IMR-90 (cell line): ENCODE measurements at regions not wholly inside any gene's neighbourhood (a gene's known extent, or its start where the extent isn't known, plus 50 kb on each side); places are given as distances from the start of the nearest gene placed in this dataset.

Experiments used
- ATAC-seq: fragments of 200-7000 bp; cut with Tn5 transposase; 2 replicates; pipeline ENCODE4 v1.9.1; 2020; ENCODE audit warnings: low read depth, mild to moderate bottlenecking, moderate library complexity
- BruUV-seq: library from RNA; stranded (reverse); fragments of 400-500 nt; replicated peaks from 2 replicates; lab custom pipeline; 2021; lab: Mats Ljungman, UMichigan
- CTCF ChIA-PET: fragments of 300-600 bp; formaldehyde crosslinking; extraction: SDS; loops from one replicate; lab custom pipeline; 2021; ENCODE audit warnings: antibody characterized with exemption; lab: Yijun Ruan, JAX
- POLR2A ChIA-PET: fragments of 300-600 bp; sonication (Branson Sonifier 250); formaldehyde crosslinking; loops from one replicate; lab custom pipeline; 2022; ENCODE audit warnings: antibody characterized with exemption; ENCODE audit not compliant: unreplicated experiment; lab: Charles Lee
- DNase-seq: peaks from one replicate; pipeline ENCODE4 v3.0.0; 2013
- H2AFZ ChIP-seq: replicated peaks from 2 replicates; pipeline ENCODE3; 2013; ENCODE audit warnings: low read length, mild to moderate bottlenecking; ENCODE audit not compliant: poor library complexity
- H2AK5ac ChIP-seq: 2 replicates; pipeline ENCODE4 v1.6.1; 2013; ENCODE audit warnings: low read depth, low read length, inconsistent platforms
- H2AK9ac ChIP-seq: replicated peaks from 2 replicates; pipeline ENCODE3; 2013; ENCODE audit warnings: mild to moderate bottlenecking, low read depth, low read length, moderate library complexity; ENCODE audit not compliant: poor library complexity
- H2BK120ac ChIP-seq: 2 replicates; pipeline ENCODE4 v1.6.1; 2013; ENCODE audit warnings: low read depth, low read length, inconsistent platforms
- H2BK15ac ChIP-seq: 3 replicates; pipeline ENCODE4 v1.6.1; 2013; ENCODE audit warnings: low read depth, low read length, inconsistent platforms
- H2BK20ac ChIP-seq: 2 replicates; pipeline ENCODE4 v1.6.1; 2013; ENCODE audit warnings: low read depth, mild to moderate bottlenecking, inconsistent platforms, low read length, moderate library complexity
- H2BK5ac ChIP-seq: 2 replicates; pipeline ENCODE4 v1.6.1; 2013; ENCODE audit warnings: mild to moderate bottlenecking, low read depth, low read length, inconsistent platforms; ENCODE audit not compliant: poor library complexity, severe bottlenecking
- H3K14ac ChIP-seq: replicated peaks from 2 replicates; pipeline ENCODE4 v1.6.1; 2013; ENCODE audit warnings: low read depth, low read length, inconsistent platforms
- H3K18ac ChIP-seq: 2 replicates; pipeline ENCODE4 v1.6.1; 2013; ENCODE audit warnings: low read depth, low read length, control low read depth
- H3K23ac ChIP-seq: 2 replicates; pipeline ENCODE4 v1.6.1; 2013; ENCODE audit warnings: low read depth, low read length, inconsistent platforms
- H3K27ac ChIP-seq: 2 replicates; pipeline ENCODE4 v1.5.1; 2013; ENCODE audit warnings: mild to moderate bottlenecking, control low read depth, low read length; ENCODE audit not compliant: insufficient read depth
- H3K27me3 ChIP-seq: 2 replicates; pipeline ENCODE4 v1.6.1; 2013; ENCODE audit warnings: low read length; ENCODE audit not compliant: control insufficient read depth, insufficient read depth
- H3K36me3 ChIP-seq: 2 replicates; pipeline ENCODE4 v1.6.1; 2013; ENCODE audit warnings: low read length, mixed read lengths; ENCODE audit not compliant: control insufficient read depth, insufficient read depth
- H3K4ac ChIP-seq: 2 replicates; pipeline ENCODE4 v1.6.1; 2013; ENCODE audit warnings: low read depth, low read length, inconsistent platforms
- H3K4me1 ChIP-seq: 2 replicates; pipeline ENCODE4 v1.6.1; 2013; ENCODE audit warnings: low read length, mixed read lengths; ENCODE audit not compliant: control insufficient read depth, insufficient read depth
- H3K4me2 ChIP-seq: 2 replicates; pipeline ENCODE4 v1.6.1; 2013; ENCODE audit warnings: low read depth, mild to moderate bottlenecking, control low read depth, low read length, moderate library complexity
- H3K4me3 ChIP-seq: 2 replicates; pipeline ENCODE4 v1.5.1; 2013; ENCODE audit warnings: low read depth, mild to moderate bottlenecking, control low read depth, low read length, moderate library complexity; ENCODE audit not compliant: insufficient read depth
- H3K56ac ChIP-seq: 2 replicates; pipeline ENCODE4 v1.6.1; 2013; ENCODE audit warnings: low read length, inconsistent platforms; ENCODE audit not compliant: insufficient read depth; ENCODE audit errors: extremely low read depth
- H3K79me1 ChIP-seq, 2 experiments: 2 replicates each; pipeline ENCODE4 v1.6.1; 2013; ENCODE audit warnings: low read length in 2 of 2, inconsistent platforms in 1 of 2, low read depth in 1 of 2
- H3K9ac ChIP-seq: 2 replicates; pipeline ENCODE4 v1.6.1; 2013; ENCODE audit warnings: low read depth, low read length, control low read depth
- H3K9me1 ChIP-seq: 2 replicates; pipeline ENCODE4 v1.6.1; 2013; ENCODE audit warnings: low read length, inconsistent platforms; ENCODE audit not compliant: insufficient read depth
- H3K9me3 ChIP-seq: 2 replicates; pipeline ENCODE4 v1.6.1; 2013; ENCODE audit warnings: low read length; ENCODE audit not compliant: control insufficient read depth, insufficient read depth
- H4K20me1 ChIP-seq: 2 replicates; pipeline ENCODE4 v1.6.1; 2013; ENCODE audit warnings: low read length, inconsistent platforms; ENCODE audit not compliant: insufficient read depth
- H4K5ac ChIP-seq: 2 replicates; pipeline ENCODE4 v1.6.1; 2013; ENCODE audit warnings: mild to moderate bottlenecking, low read depth, low read length, control low read depth
- H4K8ac ChIP-seq, 2 experiments: 2 replicates each; pipeline ENCODE4 v1.6.1; 2013; ENCODE audit warnings: low read depth in 2 of 2, low read length in 2 of 2, control low read depth in 1 of 2, inconsistent platforms in 1 of 2
- H4K91ac ChIP-seq: 2 replicates; pipeline ENCODE4 v1.6.1; 2013; ENCODE audit warnings: low read depth, low read length, inconsistent platforms; ENCODE audit not compliant: insufficient read depth
- MXI1 ChIP-seq: IDR thresholded peaks from 2 replicates; pipeline ENCODE4 v1.6.1; 2012; ENCODE audit warnings: low read depth, mild to moderate bottlenecking, low read length, moderate library complexity, borderline replicate concordance
- RAD21 ChIP-seq: IDR thresholded peaks from 2 replicates; pipeline ENCODE4 v1.6.1; 2012; ENCODE audit warnings: low read length, improper control_type of control experiment
- SMC3 ChIP-seq: fragments of 150-350 bp; IDR thresholded peaks from 2 replicates; pipeline ENCODE4 v1.6.1; 2016; ENCODE audit warnings: low read depth, mild to moderate bottlenecking, antibody characterized with exemption, low read length, moderate library complexity
- WGBS, 2 experiments: methylation state at CpG; one replicate each; pipeline versions ENCODE4 v1.1.5 to v1.1.7; 2013; ENCODE audit warnings: missing lambda C conversion rate in 2 of 2; ENCODE audit not compliant: insufficient read length in 1 of 2; ENCODE audit errors: extremely low coverage in 2 of 2; 5-methylcytosine and 5-hydroxymethylcytosine counted together
- dilution Hi-C: fragments of 300-500 bp; cut with HindIII; formaldehyde crosslinking; loops from one replicate; pipeline ENCODE4 v1.14.3; 2018; ENCODE audit warnings: low sequenced_read_pairs; ENCODE audit not compliant: unreplicated experiment
- in situ Hi-C: fragments of 300-500 bp; cut with MboI; formaldehyde crosslinking; loops from 3 replicates; pipeline ENCODE4 v1.14.3; 2019; ENCODE audit warnings: low sequenced_read_pairs, inconsistent platforms, mixed read lengths
- intact Hi-C: fragments of 100-400 bp; cut with micrococcal nuclease; formaldehyde crosslinking; loops from 2 replicates; pipeline ENCODE4 v1.10.0; 2022
- TF ChIP-seq, protein P1 (sequence below): conservative IDR thresholded peaks from 2 replicates; pipeline ENCODE4 v1.5.1; 2012; ENCODE audit warnings: mild to moderate bottlenecking, low read depth, low read length, improper control_type of control experiment

DNA sequence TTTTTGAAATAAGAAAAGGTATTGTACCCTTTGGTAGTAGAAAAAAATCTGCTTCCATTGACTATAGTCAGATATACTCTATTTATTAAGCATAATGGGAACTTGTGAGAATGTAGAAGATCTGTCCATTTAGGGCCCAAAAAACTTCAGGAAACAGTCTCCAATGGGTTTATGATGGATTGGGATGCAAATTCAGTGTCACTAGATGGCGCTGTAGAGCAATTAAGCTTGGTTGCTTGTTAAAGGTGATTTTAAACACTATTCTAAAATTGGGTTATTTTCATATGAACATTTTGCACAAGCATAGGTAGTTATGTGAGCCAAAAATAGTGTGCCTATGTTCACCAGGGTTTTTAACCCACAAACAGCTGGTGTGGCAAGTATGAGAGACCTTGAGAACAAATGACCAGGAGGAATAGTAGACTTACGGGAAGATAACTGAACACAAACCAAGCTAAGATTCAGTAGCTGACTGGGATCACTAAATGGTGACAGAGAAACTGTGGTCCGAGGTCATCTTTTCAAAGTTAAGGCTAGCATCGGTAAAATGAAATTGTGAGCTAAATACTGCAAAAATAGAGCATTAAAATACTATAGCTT, 80.3 kb upstream of the LSM6 start:
- Histone ChIP-seq H4K91ac (no peak overlapping the region), H3K9ac (no peak overlapping the region), H2AK9ac (no peak overlapping the region), H2BK5ac (no peak overlapping the region), H2BK15ac (no peak overlapping the region), H3K4me1 (no peaks in the 10 kb centered on the region), H3K27ac (no peak overlapping the region), H3K9me1 (no peaks in the 10 kb centered on the region), H3K4me3 (no peak overlapping the region), H3K9me3 (no peaks in the 10 kb centered on the region), H3K27me3 (peaks cover 6% of the 10 kb centered on the region), H3K36me3 (no peaks in the 10 kb centered on the region), H2AK5ac (no peak overlapping the region), H3K4me2 (no peak overlapping the region), H4K8ac (no peak overlapping the region), H3K56ac (no peak overlapping the region), H3K18ac (no peak overlapping the region), H3K23ac (no peak overlapping the region), H4K20me1 (no peaks in the 10 kb centered on the region), H3K14ac (no peak overlapping the region), H4K5ac (no peak overlapping the region), H2AFZ (no peak overlapping the region), H3K79me1 (no peaks in the 10 kb centered on the region), H2BK20ac (no peak overlapping the region), H2BK120ac (no peak overlapping the region), H3K4ac (no peak overlapping the region)
- BruUV-seq = no TSS peak
- ATAC-seq (no peak), DNase-seq (peak; percentile 65)
- CTCF ChIA-PET = interaction anchor here (0.6 to 1.2 kb wide), 7 partner anchors 11 to 83 kb away, joined by 3 to 9 read pairs (median 3); no protein-coding TSS in a partner anchor
- WGBS, 2 experiments = no CpG with 5 or more reads among the region's 4 CpGs
- intact Hi-C loops (loop anchor here (1.0 to 2.0 kb wide), 2 partner anchors 246 to 821 kb away; no protein-coding TSS in a partner anchor), in situ Hi-C loops (no loop called here), dilution Hi-C loops (no loop called here)
- TF ChIP-seq SMC3 (peak; percentile 48), RAD21 (peak; percentile 56), MXI1 (no peak)
- TF ChIP-seq, protein P1, sequence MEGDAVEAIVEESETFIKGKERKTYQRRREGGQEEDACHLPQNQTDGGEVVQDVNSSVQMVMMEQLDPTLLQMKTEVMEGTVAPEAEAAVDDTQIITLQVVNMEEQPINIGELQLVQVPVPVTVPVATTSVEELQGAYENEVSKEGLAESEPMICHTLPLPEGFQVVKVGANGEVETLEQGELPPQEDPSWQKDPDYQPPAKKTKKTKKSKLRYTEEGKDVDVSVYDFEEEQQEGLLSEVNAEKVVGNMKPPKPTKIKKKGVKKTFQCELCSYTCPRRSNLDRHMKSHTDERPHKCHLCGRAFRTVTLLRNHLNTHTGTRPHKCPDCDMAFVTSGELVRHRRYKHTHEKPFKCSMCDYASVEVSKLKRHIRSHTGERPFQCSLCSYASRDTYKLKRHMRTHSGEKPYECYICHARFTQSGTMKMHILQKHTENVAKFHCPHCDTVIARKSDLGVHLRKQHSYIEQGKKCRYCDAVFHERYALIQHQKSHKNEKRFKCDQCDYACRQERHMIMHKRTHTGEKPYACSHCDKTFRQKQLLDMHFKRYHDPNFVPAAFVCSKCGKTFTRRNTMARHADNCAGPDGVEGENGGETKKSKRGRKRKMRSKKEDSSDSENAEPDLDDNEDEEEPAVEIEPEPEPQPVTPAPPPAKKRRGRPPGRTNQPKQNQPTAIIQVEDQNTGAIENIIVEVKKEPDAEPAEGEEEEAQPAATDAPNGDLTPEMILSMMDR = peak; percentile 66
- POLR2A ChIA-PET = no interaction called here
